ENCODE measurements at regions not wholly inside any gene's neighbourhood (a gene's known extent, or its start where the extent isn't known, plus 50 kb on each side); places are given as distances from the start of the nearest gene placed in this dataset.
A peak's percentile ranks its signal among the peaks of the same experiment; 100 is the strongest.

DNA sequence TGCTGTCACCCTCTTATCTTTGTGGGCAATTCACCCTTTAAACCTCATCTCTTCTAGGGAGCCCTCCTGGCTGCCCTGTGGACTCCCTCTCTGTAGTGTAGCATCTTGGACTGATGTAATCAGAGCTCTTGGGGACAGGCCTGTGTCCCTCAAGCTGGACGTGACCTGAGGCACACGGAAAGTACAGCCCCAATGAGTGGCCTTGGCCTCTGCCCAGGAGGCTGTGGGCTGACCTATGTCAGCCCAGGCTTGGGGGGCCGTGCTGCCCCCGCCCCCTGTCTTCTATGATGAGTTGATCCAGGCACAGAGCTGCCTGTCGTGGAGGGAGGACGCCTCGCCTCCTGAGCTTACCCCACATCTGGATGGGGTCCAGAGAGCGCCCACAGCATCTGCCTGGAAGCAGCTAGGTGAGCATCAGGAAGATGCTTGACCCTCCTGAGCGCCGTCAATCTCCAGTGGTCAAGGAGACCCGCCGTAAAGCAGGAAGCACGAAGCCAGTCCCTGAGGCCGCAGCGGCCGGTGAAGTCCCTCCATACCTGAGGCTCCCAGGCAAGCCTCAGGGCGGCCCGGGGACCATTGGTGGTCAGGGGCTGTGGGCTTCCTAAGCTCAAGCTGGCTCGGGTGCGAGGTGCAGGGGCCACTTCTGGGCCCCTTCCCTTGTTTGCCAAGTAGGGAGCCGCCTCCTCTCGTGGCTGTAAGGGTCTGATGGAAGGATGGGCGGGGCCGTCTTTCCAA lies 1136.9 kb downstream of the BRD1 start (continued):
- TF ChIP-seq ZHX2 (IDR thresholded peaks at IDR 0.05; ENCODE audit: low read depth) (no peak), ZHX2 (CRISPR knock-in tag; IDR thresholded peaks at IDR 0.05; ENCODE audit: borderline replicate concordance) (no peak), ZNF564 (CRISPR knock-in tag; IDR thresholded peaks at IDR 0.05) (peak; percentile 14; the same call in 1 of the 2 replicates), TRAFD1 (CRISPR knock-in tag; IDR thresholded peaks at IDR 0.05; ENCODE audit: borderline replicate concordance) (0 out of 2 replicates have a peak, but pooled peaks have one; percentile 58), ZKSCAN8 (CRISPR knock-in tag; IDR thresholded peaks at IDR 0.05; ENCODE audit: borderline replicate concordance) (no peak), TEAD2 (CRISPR knock-in tag; IDR thresholded peaks at IDR 0.05) (no peak), ZNF350 (CRISPR knock-in tag; IDR thresholded peaks at IDR 0.05; ENCODE audit: borderline replicate concordance, low read depth) (no peak), ZNF407 (CRISPR knock-in tag; IDR thresholded peaks at IDR 0.05; ENCODE audit: not compliant biosample characterization) (peak; percentile 29)
- TF ChIP-seq, protein P1, sequence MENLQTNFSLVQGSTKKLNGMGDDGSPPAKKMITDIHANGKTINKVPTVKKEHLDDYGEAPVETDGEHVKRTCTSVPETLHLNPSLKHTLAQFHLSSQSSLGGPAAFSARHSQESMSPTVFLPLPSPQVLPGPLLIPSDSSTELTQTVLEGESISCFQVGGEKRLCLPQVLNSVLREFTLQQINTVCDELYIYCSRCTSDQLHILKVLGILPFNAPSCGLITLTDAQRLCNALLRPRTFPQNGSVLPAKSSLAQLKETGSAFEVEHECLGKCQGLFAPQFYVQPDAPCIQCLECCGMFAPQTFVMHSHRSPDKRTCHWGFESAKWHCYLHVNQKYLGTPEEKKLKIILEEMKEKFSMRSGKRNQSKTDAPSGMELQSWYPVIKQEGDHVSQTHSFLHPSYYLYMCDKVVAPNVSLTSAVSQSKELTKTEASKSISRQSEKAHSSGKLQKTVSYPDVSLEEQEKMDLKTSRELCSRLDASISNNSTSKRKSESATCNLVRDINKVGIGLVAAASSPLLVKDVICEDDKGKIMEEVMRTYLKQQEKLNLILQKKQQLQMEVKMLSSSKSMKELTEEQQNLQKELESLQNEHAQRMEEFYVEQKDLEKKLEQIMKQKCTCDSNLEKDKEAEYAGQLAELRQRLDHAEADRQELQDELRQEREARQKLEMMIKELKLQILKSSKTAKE (CRISPR knock-in tag; IDR thresholded peaks at IDR 0.05; ENCODE audit: borderline replicate concordance): peak; percentile 61; the same call in 1 of the 2 replicates

Measured in HepG2 (cell line).